Glutamatergic neuron (in vitro differentiated cells): ENCODE measurements at regions not wholly inside any gene's neighbourhood (a gene's known extent, or its start where the extent isn't known, plus 50 kb on each side); places are given as distances from the start of the nearest gene placed in this dataset.

Experiments
- DNase-seq: peaks from one replicate; pipeline ENCODE4 v3.0.0; 2022
- H3K27ac Mint-ChIP-seq: one replicate; pipeline ENCODE4 v1.8.0; 2020; ENCODE audit warnings: mild to moderate bottlenecking, mixed read lengths, inconsistent platforms; ENCODE audit not compliant: unreplicated experiment
- H3K27me3 Mint-ChIP-seq: one replicate; pipeline ENCODE4 v1.8.0; 2020; ENCODE audit warnings: mild to moderate bottlenecking, moderate library complexity, mixed read lengths, inconsistent platforms; ENCODE audit not compliant: unreplicated experiment
- H3K36me3 Mint-ChIP-seq: one replicate; pipeline ENCODE4 v1.8.0; 2020; ENCODE audit warnings: mild to moderate bottlenecking, mixed read lengths, inconsistent platforms; ENCODE audit not compliant: unreplicated experiment
- H3K4me1 Mint-ChIP-seq: one replicate; pipeline ENCODE4 v1.8.0; 2020; ENCODE audit warnings: mild to moderate bottlenecking, low read depth, mixed read lengths, inconsistent platforms; ENCODE audit not compliant: unreplicated experiment
- H3K4me3 Mint-ChIP-seq: one replicate; pipeline ENCODE4 v1.8.0; 2020; ENCODE audit warnings: mild to moderate bottlenecking, mixed read lengths, inconsistent platforms; ENCODE audit not compliant: unreplicated experiment
- H3K9me3 Mint-ChIP-seq: one replicate; pipeline ENCODE4 v1.8.0; 2020; ENCODE audit warnings: mild to moderate bottlenecking, moderate library complexity, mixed read lengths, inconsistent platforms; ENCODE audit not compliant: unreplicated experiment
- TF ChIP-seq, protein P1 (sequence below): fragments of 200-600 bp; sonication (generic); IDR thresholded peaks from one replicate; pipeline ENCODE4 v1.5.0; 2021; ENCODE audit not compliant: partially characterized antibody, unreplicated experiment

DNA sequence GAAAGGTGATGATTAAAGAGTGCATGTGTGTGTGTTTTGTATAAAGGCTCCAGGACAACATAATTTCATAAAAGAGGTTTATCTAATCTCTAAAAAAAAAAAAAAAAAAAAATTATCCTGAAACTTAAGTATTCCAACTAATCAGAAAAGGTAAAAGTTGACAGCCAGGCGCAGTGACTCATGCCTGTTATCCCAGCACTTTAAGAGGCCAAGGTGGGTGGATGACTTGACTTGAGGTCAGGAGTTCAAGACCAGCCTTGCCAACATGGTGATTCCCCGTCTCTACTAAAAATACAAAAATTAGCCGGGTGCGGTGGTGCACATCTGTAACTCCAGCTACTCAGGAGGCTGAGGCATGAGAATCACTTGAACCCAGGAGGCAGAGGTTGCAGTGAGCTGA is 632.7 kb upstream of the CHORDC1 start:
- Mint-ChIP-seq H3K27me3 (no peaks in the 10 kb centered on the region), H3K4me1 (no peaks in the 10 kb centered on the region), H3K9me3 (no peaks in the 10 kb centered on the region), H3K27ac (no peak overlapping the region), H3K36me3 (no peaks in the 10 kb centered on the region), H3K4me3 (no peak overlapping the region)
- DNase-seq, result no peak
- TF ChIP-seq, protein P1, sequence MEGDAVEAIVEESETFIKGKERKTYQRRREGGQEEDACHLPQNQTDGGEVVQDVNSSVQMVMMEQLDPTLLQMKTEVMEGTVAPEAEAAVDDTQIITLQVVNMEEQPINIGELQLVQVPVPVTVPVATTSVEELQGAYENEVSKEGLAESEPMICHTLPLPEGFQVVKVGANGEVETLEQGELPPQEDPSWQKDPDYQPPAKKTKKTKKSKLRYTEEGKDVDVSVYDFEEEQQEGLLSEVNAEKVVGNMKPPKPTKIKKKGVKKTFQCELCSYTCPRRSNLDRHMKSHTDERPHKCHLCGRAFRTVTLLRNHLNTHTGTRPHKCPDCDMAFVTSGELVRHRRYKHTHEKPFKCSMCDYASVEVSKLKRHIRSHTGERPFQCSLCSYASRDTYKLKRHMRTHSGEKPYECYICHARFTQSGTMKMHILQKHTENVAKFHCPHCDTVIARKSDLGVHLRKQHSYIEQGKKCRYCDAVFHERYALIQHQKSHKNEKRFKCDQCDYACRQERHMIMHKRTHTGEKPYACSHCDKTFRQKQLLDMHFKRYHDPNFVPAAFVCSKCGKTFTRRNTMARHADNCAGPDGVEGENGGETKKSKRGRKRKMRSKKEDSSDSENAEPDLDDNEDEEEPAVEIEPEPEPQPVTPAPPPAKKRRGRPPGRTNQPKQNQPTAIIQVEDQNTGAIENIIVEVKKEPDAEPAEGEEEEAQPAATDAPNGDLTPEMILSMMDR, result no peak

DNA sequence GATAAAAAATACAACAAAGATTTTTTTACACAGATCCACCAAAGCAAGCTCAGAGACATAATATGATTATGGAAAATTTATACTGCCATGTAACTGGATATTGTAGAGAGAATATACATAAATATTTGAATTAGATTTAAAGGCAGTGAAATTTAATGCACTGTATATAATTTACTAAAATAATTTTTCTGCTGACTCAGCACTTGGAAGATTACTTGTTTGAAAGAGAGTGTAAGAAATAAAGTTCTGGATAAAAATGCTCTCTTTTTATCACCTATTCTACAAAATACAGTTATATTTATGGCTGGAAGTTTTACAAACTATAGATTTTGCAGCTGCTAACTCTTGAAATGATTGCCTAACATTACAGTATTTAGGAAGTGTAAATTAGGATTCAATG is 628.3 kb upstream of the CHORDC1 start:
- Mint-ChIP-seq H3K4me3 (no peak overlapping the region), H3K27me3 (no peaks in the 10 kb centered on the region), H3K36me3 (no peaks in the 10 kb centered on the region), H3K9me3 (no peaks in the 10 kb centered on the region), H3K27ac (no peak overlapping the region), H3K4me1 (no peaks in the 10 kb centered on the region)
- DNase-seq, result no peak
- TF ChIP-seq, protein P1, result no peak

DNA sequence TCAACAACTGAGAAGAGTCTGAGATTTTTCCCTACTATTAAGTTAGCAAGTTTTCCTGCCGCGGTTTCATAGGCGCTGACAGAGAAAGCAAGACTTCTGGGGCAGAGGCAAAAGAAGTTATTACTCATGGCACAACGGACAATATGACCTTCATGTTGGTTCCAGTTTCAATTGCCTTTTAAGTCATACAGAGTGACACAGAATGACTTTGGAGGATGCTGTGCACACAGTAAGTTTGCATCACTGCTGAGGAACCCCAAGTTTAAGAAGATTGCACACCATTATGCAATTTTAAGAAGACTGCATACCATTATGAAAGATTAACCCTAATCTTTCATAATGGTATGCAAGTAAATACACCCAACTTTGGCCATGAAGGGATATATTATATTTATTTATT is 626.5 kb upstream of the CHORDC1 start:
- no peak for DNase-seq
- H3K36me3 Mint-ChIP-seq, result no peaks in the 10 kb centered on the region
- H3K4me3 Mint-ChIP-seq, result no peak overlapping the region
- no peaks in the 10 kb centered on the region for H3K9me3 Mint-ChIP-seq
- TF ChIP-seq, protein P1, result no peak
- no peaks in the 10 kb centered on the region for H3K27me3 Mint-ChIP-seq
- H3K27ac Mint-ChIP-seq, result no peak overlapping the region
- no peaks in the 10 kb centered on the region for H3K4me1 Mint-ChIP-seq

DNA sequence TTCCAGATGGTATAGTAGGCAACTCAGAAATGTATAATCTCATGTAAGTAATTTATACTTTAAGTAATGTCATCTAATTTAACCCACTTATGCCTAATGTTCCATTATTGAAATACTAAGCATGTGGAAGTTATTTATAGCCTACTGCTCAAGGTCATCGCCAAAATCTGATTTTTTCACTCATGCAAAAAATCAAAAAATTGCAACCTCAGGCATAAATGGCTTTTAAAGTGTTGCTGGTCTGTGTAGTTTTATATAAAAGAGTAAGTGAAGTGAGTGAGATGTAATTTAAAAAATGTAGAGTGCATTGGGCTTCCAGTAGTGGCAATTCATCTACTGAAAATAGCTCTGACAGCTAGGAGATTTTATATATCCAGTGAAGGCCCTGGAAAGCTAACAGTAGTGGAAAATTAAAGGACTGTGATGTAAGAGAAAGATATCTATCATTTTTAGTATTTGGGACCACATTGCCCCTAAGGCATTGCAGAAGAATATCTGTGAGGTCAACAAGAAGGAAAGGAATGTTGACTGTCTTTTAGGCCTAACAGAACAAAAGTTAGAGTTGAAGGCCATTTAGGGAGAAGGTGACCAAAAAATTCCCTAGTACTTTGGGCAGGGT is 624.5 kb upstream of the CHORDC1 start:
- Mint-ChIP-seq H3K36me3 (no peaks in the 10 kb centered on the region), H3K27ac (no peak overlapping the region), H3K9me3 (no peaks in the 10 kb centered on the region), H3K4me3 (no peak overlapping the region), H3K4me1 (no peaks in the 10 kb centered on the region), H3K27me3 (no peaks in the 10 kb centered on the region)
- no peak for DNase-seq
- TF ChIP-seq, protein P1, result no peak

DNA sequence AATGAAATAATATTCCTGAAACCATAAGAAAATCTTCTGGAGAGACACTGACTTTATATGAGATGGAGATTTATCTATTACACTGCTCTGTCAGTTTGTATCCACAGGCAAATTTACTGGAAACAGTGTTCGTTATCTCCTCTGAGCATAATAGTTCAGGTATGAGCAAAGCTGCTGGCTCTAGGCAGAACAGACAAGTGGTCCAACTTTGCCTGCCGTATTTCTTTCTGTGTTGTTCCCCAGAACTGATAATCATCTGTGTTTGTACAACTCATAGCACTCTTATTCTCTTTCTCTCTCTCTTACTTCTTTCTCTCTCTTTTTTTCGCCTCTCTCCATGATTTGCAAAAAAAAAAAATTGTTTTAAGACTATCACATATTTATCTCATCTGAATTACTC is 623.8 kb upstream of the CHORDC1 start:
- Mint-ChIP-seq H3K27ac (no peak overlapping the region), H3K4me3 (no peak overlapping the region), H3K9me3 (no peaks in the 10 kb centered on the region), H3K36me3 (no peaks in the 10 kb centered on the region), H3K27me3 (no peaks in the 10 kb centered on the region), H3K4me1 (no peaks in the 10 kb centered on the region)
- DNase-seq, result no peak
- TF ChIP-seq, protein P1, result no peak
